Stimulated activated CD8-positive, alpha-beta memory T cell treated with anti-CD3 and anti-CD28 coated beads, Interleukin-15, amount 100 ng/mL, for 48 hours (primary cell): ENCODE measurements at regions not wholly inside any gene's neighbourhood (a gene's known extent, or its start where the extent isn't known, plus 50 kb on each side); places are given as distances from the start of the nearest gene placed in this dataset.
"Not testable (repeated sequence)": the region's sequence is repeated elsewhere in the genome, so short reads cannot be mapped to it uniquely, and the experiment has no call there.

Source experiments
- DNase-seq, 2 donors: peaks; one replicate each; pipeline ENCODE4 v3.0.0-alpha.2; 2020; ENCODE audit warnings: low read depth in 2 of 2

DNA sequence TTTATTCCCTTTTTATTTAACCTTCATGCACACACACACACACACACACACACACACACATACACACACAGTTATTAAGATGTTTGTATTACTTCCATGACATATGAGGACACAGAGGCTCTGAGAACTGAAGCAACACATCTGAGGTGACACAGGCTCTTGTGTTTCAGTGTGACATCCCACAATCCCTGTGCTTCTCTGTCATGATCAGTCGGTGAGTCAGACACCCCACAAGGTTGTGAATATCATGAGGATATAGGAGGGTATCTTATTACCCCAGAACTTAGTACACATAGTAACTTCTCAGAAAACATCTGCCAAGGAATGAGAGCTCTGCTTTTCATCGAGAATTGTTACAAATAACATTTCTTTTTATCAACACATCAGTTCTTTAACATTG lies 459.3 kb downstream of the PLPP3 start:
- DNase-seq = no peak

GRCh38 chr1:56118676-56119075 lies 460.7 kb downstream of the PLPP3 start:
- not testable (repeated sequence) for DNase-seq

GRCh38 chr1:56115701-56116100 lies 463.7 kb downstream of the PLPP3 start:
- no peak for DNase-seq

DNA sequence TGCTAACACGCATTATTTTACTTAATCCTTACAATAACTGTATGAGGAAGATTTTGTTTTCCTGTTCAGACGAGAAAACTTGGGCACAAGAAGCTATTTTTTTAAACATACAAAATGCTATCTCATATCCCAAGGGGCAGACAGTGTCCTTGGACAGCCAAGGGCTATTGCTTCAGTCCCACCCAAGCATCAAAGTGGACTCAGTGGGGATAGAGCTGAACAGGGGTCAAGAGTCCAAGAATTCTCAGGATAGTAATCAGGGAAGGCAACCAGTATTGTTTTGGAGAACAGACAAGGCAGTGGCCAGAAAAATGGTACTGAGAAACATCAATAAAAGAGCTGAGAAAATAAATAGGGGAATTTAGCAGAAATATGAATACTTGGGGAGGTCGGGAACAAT lies 465.7 kb downstream of the PLPP3 start:
- DNase-seq = no peak

GRCh38 chr1:56107275-56107638 lies 472.1 kb downstream of the PLPP3 start:
- DNase-seq = no peak

DNA sequence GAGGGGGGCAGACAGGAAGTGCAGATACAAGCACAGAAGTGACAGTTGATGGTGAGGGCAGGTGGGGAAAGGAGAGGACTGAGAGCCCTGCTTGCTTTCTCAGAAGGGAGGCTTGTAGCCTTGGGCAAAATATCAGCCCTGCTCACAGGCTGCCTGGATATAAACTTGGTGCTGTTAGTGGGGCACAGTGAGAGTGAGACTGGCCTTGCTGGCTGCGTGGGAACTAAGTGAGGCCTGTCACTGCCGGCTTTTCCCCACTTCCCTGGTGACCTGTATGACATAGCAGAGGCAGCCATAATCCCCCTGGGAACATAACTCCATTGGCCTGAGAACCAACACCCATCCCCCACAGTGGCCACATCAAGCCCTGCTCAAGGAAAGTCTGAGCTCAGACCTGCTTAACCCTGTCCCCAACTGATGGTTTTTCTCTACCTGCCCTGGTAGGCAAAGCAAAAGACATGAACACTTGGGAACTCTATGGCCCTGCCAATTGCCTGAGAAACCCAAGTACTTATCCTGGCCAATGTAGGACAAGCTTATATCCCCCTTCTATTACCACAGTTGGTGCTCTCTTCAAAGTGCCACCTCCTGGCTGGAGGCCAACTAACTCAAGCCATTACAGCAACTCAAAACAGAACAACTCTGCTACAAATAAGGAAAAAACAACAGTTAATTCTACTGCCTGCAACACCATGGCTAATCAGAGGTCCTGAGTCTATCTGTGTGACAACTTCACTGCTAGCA lies 472.7 kb downstream of the PLPP3 start:
- DNase-seq = no peak

DNA sequence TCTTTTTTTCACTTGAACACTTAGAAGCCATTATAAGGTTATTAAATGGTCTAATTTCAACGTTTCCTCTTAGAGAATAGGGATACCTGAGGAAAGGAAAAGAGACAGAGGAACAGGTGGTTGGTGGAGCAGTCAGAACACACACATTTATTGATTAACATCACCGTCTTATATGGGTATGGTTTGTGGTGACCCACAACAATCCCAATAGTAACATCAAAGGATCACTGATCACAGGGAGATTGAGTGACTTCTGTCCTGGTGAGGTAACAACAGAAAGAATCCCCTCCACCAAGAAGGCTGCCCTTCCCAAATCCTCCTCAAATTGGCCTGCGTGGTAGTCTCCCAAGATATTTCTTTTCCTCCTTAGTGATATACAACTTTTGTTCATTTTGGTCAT lies 474.0 kb downstream of the PLPP3 start:
- DNase-seq = no peak

GRCh38 chr1:56099766-56100265 lies 479.5 kb downstream of the PLPP3 start:
- no peak for DNase-seq

GRCh38 chr1:56098946-56099345 lies 480.4 kb downstream of the PLPP3 start:
- DNase-seq = no peak

DNA sequence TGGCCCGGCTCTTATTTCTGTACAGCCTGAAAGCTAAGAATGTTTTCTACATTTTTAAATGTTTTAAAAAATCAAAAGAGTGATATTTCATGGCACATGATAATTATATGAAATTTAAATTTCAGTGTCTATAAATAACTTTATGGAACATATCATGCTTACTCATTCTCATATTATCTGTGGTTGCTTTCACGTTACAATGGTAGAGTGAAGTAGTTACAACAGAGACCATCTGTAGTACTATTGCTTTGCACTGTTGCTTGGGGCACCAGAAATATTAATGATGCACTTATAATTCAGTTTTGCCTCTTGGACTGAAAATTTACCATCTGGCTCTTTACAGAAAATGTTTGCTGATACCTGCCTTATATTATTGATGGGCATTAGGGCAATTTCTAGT lies 481.6 kb downstream of the PLPP3 start:
- DNase-seq = no peak

DNA sequence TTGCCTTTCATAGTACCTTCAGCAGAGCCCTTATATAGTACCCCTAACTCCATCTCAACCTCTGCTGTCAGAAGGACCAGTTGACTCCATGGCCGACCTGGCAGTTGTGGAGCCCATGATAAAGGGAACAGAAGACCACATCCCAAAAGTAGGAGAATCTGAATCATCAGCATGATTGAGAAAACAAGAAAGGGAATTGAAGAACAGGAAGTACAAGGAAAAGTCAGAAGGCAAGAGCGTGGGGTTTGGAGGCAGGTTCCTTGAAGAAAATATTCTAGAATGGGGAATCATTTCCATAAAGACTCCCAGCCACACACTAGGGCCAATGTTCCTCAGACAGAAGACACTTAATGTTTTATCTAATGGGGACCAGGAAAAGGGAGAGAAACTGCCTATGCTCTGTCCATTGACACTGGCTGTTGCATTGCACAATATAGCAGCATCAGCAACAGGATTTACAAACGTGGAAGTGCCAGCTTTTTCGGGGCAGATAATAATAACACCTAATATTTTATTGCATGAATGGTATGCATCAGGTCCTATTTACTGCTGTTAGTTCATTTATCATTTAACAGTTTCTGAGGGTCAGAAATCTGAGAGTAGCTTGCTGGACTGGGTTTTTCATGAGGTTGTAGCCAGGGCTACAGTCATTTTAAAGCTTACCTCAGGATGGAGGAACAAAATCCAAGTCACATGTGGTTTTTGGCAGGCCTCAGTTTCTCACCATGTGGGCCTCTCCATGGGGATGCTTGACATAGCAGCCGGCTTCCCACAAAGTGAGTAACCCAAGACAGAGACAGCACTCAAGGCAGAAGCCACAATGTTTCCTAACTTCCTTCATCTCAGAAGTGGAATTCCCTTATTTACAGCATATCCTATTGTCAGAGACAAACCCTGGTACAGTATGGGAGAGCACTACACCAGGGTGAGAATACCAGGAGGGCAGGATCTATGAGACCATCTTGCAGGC lies 483.4 kb downstream of the PLPP3 start:
- DNase-seq = no peak

GRCh38 chr1:56094168-56094567 lies 485.2 kb downstream of the PLPP3 start:
- DNase-seq = no peak

GRCh38 chr1:56092684-56093570 lies 486.4 kb downstream of the PLPP3 start:
- no peak for DNase-seq

- DNase-seq = not testable (repeated sequence)
These were observed 489.5 kb downstream of the PLPP3 start for GRCh38 chr1:56089826-56090225.

- DNase-seq = no peak
These were observed 495.1 kb downstream of the PLPP3 start for GRCh38 chr1:56084246-56084645.

- no peak for DNase-seq
These were observed 497.6 kb downstream of the PLPP3 start for GRCh38 chr1:56081736-56082135.

DNA sequence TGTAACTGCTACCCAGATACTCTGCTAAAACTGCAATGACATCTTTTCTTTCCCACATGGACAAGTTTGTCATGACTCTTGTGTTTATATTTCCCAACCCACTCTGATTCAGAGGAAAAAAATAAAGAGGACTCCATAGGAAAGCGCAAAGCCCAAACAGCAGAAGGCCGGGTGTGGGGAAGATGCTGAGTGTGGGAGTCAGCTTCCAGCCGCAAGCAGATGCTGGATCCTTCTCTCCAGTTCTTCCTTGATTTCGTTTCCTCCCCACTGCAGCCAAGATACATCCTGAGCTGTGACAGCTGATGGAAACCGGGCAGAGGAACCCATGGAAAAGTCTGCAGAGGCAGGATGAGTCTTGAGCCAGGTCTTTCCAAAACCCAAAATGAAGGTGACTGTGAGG lies 498.2 kb downstream of the PLPP3 start:
- no peak for DNase-seq

GRCh38 chr1:56080123-56080522 lies 499.2 kb downstream of the PLPP3 start:
- DNase-seq = no peak

DNA sequence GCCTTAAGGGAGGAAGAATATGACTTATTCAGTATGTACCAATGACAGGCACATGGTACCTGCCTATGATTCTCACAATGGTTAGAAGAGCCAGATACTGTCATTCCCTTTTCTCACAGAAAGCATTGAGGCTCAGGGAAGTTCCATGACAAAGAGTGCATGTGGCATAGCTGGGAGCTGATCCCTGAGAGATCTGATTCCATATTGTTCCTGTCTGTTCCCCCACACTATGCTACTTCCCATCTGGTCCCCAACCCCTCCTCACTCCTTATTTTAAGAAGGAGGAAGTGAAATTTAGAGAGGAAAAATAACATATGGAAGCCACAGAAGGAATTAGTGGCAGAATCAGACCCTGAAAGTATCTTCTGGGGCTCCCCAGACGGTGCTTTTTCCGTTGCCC lies 500.0 kb downstream of the PLPP3 start:
- DNase-seq = no peak

DNA sequence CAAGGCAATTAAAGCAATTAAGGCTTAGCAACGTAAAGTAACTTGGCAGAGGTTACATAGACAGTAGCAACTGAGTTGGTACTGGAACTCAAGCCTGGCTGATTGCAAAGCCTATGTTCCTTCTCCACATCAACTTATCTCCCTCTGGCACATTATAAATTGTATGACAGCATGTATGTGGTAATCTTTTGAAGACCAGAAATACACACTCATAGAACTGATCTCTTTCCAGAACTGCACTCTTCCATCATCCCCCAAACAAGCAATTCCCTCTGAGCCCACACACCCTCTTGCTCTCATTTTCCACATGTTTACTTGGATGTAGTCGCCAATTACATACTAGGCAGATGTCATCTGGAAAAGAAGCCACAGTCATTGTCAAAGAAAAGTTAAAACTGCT lies 502.2 kb downstream of the PLPP3 start:
- no peak for DNase-seq

DNA sequence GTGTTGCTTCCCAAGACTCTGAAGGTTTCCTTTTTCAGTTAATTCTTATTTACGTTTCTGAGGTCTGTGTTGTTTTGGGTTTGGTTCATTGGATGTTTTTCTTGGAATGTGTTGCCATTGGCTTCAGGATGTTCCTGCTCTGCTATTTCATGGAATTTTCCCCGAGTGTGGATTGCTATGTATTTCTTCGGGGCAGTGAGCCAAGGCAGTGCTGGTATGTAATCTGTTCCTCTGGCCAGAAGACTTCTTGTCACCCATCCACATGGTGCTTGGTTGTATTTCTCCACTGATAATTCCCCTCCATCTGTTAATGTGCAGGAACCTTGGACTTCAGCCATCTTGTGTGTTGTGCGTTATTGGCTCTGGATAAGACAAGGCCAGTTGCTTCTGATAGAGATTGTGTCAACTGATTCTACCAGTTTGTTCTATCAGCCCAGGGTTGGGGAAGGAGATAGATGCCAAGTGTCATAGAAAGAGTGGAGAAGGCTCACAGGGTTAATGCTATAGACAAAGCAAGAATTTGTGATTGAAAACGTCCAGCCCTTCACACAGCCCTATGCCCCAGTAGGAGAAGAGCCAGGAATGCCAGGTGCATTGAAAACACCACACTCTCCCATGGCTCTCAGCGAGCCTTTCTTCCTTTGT lies 505.2 kb downstream of the PLPP3 start:
- DNase-seq = no peak
